CD4-positive, alpha-beta T cell (primary cell): ENCODE measurements at regions not wholly inside any gene's neighbourhood (a gene's known extent, or its start where the extent isn't known, plus 50 kb on each side); places are given as distances from the start of the nearest gene placed in this dataset.

Source experiments
- ATAC-seq: fragments of 200-7000 bp; cut with Tn5 transposase; one replicate; pipeline ENCODE4 v1.10.0; 2022; ENCODE audit warnings: mild to moderate bottlenecking; ENCODE audit not compliant: poor library complexity
- CTCF ChIA-PET: fragments of 350-600 bp; sonication (Branson Sonifier 250); formaldehyde crosslinking; loops from one replicate; lab custom pipeline; 2021; ENCODE audit warnings: antibody characterized with exemption, inconsistent platforms; lab: Charles Lee
- POLR2A ChIA-PET: fragments of 350-600 bp; sonication (Branson Sonifier 250); formaldehyde crosslinking; loops from one replicate; lab custom pipeline; 2021; ENCODE audit warnings: antibody characterized with exemption, inconsistent platforms; lab: Charles Lee
- DNase-seq, 14 experiments: peaks; one replicate each; pipeline ENCODE4 v3.0.0-alpha.2; 2013 to 2020; ENCODE audit warnings: mixed read lengths in 2 of 14
- H3K27ac ChIP-seq, 2 donors: one replicate each; pipeline versions ENCODE4 v1.5.1 to v1.7.0; 2013; ENCODE audit warnings: low read length in 2 of 2, low read depth in 1 of 2, mild to moderate bottlenecking in 1 of 2
- H3K27me3 ChIP-seq, 2 experiments: 1 replicate in 1 of 2; 2 replicates in 1 of 2; pipeline versions ENCODE4 v1.6.1 to v1.7.0; 2013; ENCODE audit warnings: low read length in 2 of 2, control low read depth in 1 of 2, mild to moderate bottlenecking in 1 of 2, moderate library complexity in 1 of 2; ENCODE audit not compliant: insufficient read depth in 2 of 2, control insufficient read depth in 1 of 2
- H3K36me3 ChIP-seq: one replicate; pipeline ENCODE4 v1.6.1; 2013; ENCODE audit warnings: low read length, control low read depth; ENCODE audit not compliant: insufficient read depth
- H3K4me1 ChIP-seq: one replicate; pipeline ENCODE4 v1.6.1; 2013; ENCODE audit warnings: low read length, control low read depth; ENCODE audit not compliant: insufficient read depth
- H3K4me3 ChIP-seq: one replicate; pipeline ENCODE4 v1.5.1; 2013; ENCODE audit warnings: mild to moderate bottlenecking, low read length, moderate library complexity
- H3K9me3 ChIP-seq, 2 experiments: 1 replicate in 1 of 2; 2 replicates in 1 of 2; pipeline versions ENCODE4 v1.6.1 to v1.7.0; 2013; ENCODE audit warnings: low read length in 2 of 2, mild to moderate bottlenecking in 2 of 2, control low read depth in 1 of 2, moderate library complexity in 1 of 2; ENCODE audit not compliant: control insufficient read depth in 1 of 2, insufficient read depth in 1 of 2
- H3K27ac Mint-ChIP-seq: one replicate; pipeline ENCODE4 v1.8.0; 2020; ENCODE audit warnings: mixed read lengths
- H3K27me3 Mint-ChIP-seq: one replicate; pipeline ENCODE4 v1.8.0; 2021; ENCODE audit warnings: mixed read lengths
- H3K36me3 Mint-ChIP-seq: one replicate; pipeline ENCODE4 v1.8.0; 2021; ENCODE audit warnings: low read depth, mixed read lengths
- H3K4me1 Mint-ChIP-seq: one replicate; pipeline ENCODE4 v1.8.0; 2021; ENCODE audit warnings: low read depth, mixed read lengths
- H3K4me3 Mint-ChIP-seq: one replicate; pipeline ENCODE4 v1.8.0; 2020; ENCODE audit warnings: mild to moderate bottlenecking, mixed read lengths
- H3K9me3 Mint-ChIP-seq: one replicate; pipeline ENCODE4 v1.8.0; 2020; ENCODE audit warnings: mixed read lengths
- CTCF ChIP-seq: fragments of 200-600 bp; IDR thresholded peaks from one replicate; pipeline ENCODE4 v1.8.0; 2022; ENCODE audit warnings: antibody characterized with exemption, mild to moderate bottlenecking
- intact Hi-C, 2 experiments: fragments of 100-400 bp; cut with DNase I in 1 of 2; cut with micrococcal nuclease in 1 of 2; formaldehyde crosslinking; loops; one replicate each; pipeline versions ENCODE4 v1.15.1 to v1.9.0; 2023 to 2025; cut with DNase I, micrococcal nuclease

GRCh38 chr6:47426524-47427302, 50.9 kb upstream of the CD2AP start:
- no peaks in the 10 kb centered on the region for H3K36me3 Mint-ChIP-seq
- no peaks in the 10 kb centered on the region for H3K4me1 Mint-ChIP-seq
- ATAC-seq: no peak
- no peak overlapping the region for H3K27ac Mint-ChIP-seq
- H3K27me3 Mint-ChIP-seq: no peaks in the 10 kb centered on the region
- TF ChIP-seq CTCF: no peak
- H3K9me3 Mint-ChIP-seq: peaks cover 14% of the 10 kb centered on the region
- ChIA-PET CTCF (no interaction called here), POLR2A (no interaction called here)
- peaks cover 12 to 14% of the 10 kb centered on the region in 2 experiments for H3K9me3 ChIP-seq
- no peak overlapping the region for H3K4me3 ChIP-seq
- no peaks in the 10 kb centered on the region for H3K4me1 ChIP-seq
- no peaks in the 10 kb centered on the region for H3K27me3 ChIP-seq
- DNase-seq: no peak
- no peak overlapping the region for H3K27ac ChIP-seq
- no peaks in the 10 kb centered on the region for H3K36me3 ChIP-seq
- no peak overlapping the region for H3K4me3 Mint-ChIP-seq
- intact Hi-C loops: no loop called here

- no peaks in the 10 kb centered on the region for H3K4me1 Mint-ChIP-seq
- DNase-seq (no peak), ATAC-seq (no peak)
- Histone ChIP-seq H3K9me3 (peaks cover 12 to 14% of the 10 kb centered on the region in 2 experiments), H3K27me3 (no peaks in the 10 kb centered on the region), H3K27ac (no peak overlapping the region), H3K4me1 (no peaks in the 10 kb centered on the region), H3K4me3 (no peak overlapping the region), H3K36me3 (no peaks in the 10 kb centered on the region)
- ChIA-PET POLR2A (no interaction called here), CTCF (no interaction called here)
- intact Hi-C loops: no loop called here
- no peak for TF ChIP-seq CTCF
- H3K27ac Mint-ChIP-seq: no peak overlapping the region
- peaks cover 14% of the 10 kb centered on the region for H3K9me3 Mint-ChIP-seq
- H3K27me3 Mint-ChIP-seq: no peaks in the 10 kb centered on the region
- H3K36me3 Mint-ChIP-seq: no peaks in the 10 kb centered on the region
- H3K4me3 Mint-ChIP-seq: no peak overlapping the region
These were observed 49.9 kb upstream of the CD2AP start for GRCh38 chr6:47427680-47428079.
